Glomerular endothelial cell (primary cell): ENCODE measurements at regions not wholly inside any gene's neighbourhood (a gene's known extent, or its start where the extent isn't known, plus 50 kb on each side); places are given as distances from the start of the nearest gene placed in this dataset.

ENCODE experiments used
- DNase-seq: peaks from one replicate; pipeline ENCODE4 v3.0.0-alpha.2; 2011; ENCODE audit warnings: low read depth, low spot score; ENCODE audit errors: extremely low read depth

- no peak for DNase-seq
Observed at GRCh38 chr16:52805559-52806168, 247.0 kb downstream of the CHD9NB start.

- DNase-seq, result no peak
Observed at GRCh38 chr16:52800432-52800831, 252.3 kb downstream of the CHD9NB start.

GRCh38 chr16:52799149-52799548 is 252.2 kb upstream of the TOX3 start:
- DNase-seq, result no peak

GRCh38 chr16:52787709-52788108 is 240.8 kb upstream of the TOX3 start:
- DNase-seq, result no peak

- DNase-seq, result no peak
Observed at GRCh38 chr16:52786091-52786490, 239.1 kb upstream of the TOX3 start.

- no peak for DNase-seq
Observed at GRCh38 chr16:52785653-52786052, 238.7 kb upstream of the TOX3 start.

GRCh38 chr16:52783616-52784015 is 236.7 kb upstream of the TOX3 start:
- DNase-seq, result no peak

GRCh38 chr16:52781005-52781630 is 234.2 kb upstream of the TOX3 start:
- DNase-seq, result no peak

- DNase-seq, result no peak
Observed at GRCh38 chr16:52773026-52773425, 226.1 kb upstream of the TOX3 start.

GRCh38 chr16:52770828-52771227 is 223.9 kb upstream of the TOX3 start:
- no peak for DNase-seq

- DNase-seq, result no peak
Observed at GRCh38 chr16:52758473-52758855, 211.5 kb upstream of the TOX3 start.

- no peak for DNase-seq
Observed at GRCh38 chr16:52757746-52758472, 211.0 kb upstream of the TOX3 start.

GRCh38 chr16:52756812-52757517 is 210.0 kb upstream of the TOX3 start:
- DNase-seq, result no peak

- no peak for DNase-seq
Observed at GRCh38 chr16:52755396-52755795, 208.5 kb upstream of the TOX3 start.

- no peak for DNase-seq
Observed at GRCh38 chr16:52751035-52751434, 204.1 kb upstream of the TOX3 start.

GRCh38 chr16:52748741-52749140 is 201.8 kb upstream of the TOX3 start:
- no peak for DNase-seq

GRCh38 chr16:52747088-52747595 is 200.2 kb upstream of the TOX3 start:
- no peak for DNase-seq

- DNase-seq, result no peak
Observed at GRCh38 chr16:52743707-52744106, 196.8 kb upstream of the TOX3 start.

GRCh38 chr16:52742608-52743170 is 195.7 kb upstream of the TOX3 start:
- no peak for DNase-seq

- no peak for DNase-seq
Observed at GRCh38 chr16:52742052-52742451, 195.1 kb upstream of the TOX3 start.

GRCh38 chr16:52741351-52741750 is 194.4 kb upstream of the TOX3 start:
- DNase-seq, result no peak
